Panc1 (cell line): ENCODE measurements at regions not wholly inside any gene's neighbourhood (a gene's known extent, or its start where the extent isn't known, plus 50 kb on each side); places are given as distances from the start of the nearest gene placed in this dataset.

Experiments used
- ATAC-seq: fragments of 200-7000 bp; cut with Tn5 transposase; 2 replicates; pipeline ENCODE4 v1.9.1; 2020; ENCODE audit warnings: mild to moderate bottlenecking, moderate library complexity
- BruUV-seq: library from RNA; stranded (reverse); fragments of 400-500 nt; replicated peaks from 2 replicates; lab custom pipeline; 2021; lab: Mats Ljungman, UMichigan
- CTCF ChIA-PET: fragments of 300-600 bp; sonication (Branson Sonifier 250); formaldehyde crosslinking; loops from one replicate; lab custom pipeline; 2022; ENCODE audit warnings: antibody characterized with exemption; lab: Charles Lee
- POLR2A ChIA-PET: fragments of 300-600 bp; sonication (Branson Sonifier 250); formaldehyde crosslinking; loops from one replicate; lab custom pipeline; 2022; ENCODE audit warnings: antibody characterized with exemption; lab: Charles Lee
- DNase-seq: peaks from one replicate; pipeline ENCODE4 v3.0.0-alpha.2; 2010; ENCODE audit warnings: low read depth, low spot score
- H3K27ac ChIP-seq: 2 replicates; pipeline ENCODE4 v1.5.1; 2011; ENCODE audit warnings: mild to moderate bottlenecking, low read length, inconsistent platforms
- H3K27me3 ChIP-seq: fragments of 200-500 bp; sonication (Bioruptor generic); 2 replicates; pipeline ENCODE4 v1.6.0; 2014; ENCODE audit warnings: low read length, inconsistent platforms; ENCODE audit not compliant: control insufficient read depth, insufficient read depth
- H3K36me3 ChIP-seq: fragments of 200-500 bp; sonication (Bioruptor generic); 2 replicates; pipeline ENCODE4 v1.5.1; 2014; ENCODE audit warnings: inconsistent platforms, mild to moderate bottlenecking, low read length, moderate library complexity; ENCODE audit not compliant: control insufficient read depth, insufficient read depth
- H3K4me1 ChIP-seq: 2 replicates; pipeline ENCODE4 v1.5.1; 2011; ENCODE audit warnings: inconsistent platforms, mild to moderate bottlenecking, low read length, moderate library complexity; ENCODE audit not compliant: control insufficient read depth, insufficient read depth
- H3K4me3 ChIP-seq, 2 experiments: 2 replicates each; pipeline ENCODE4 v1.5.1; 2011 to 2012; ENCODE audit warnings: low read depth in 2 of 2, low read length in 2 of 2, mild to moderate bottlenecking in 2 of 2, inconsistent platforms in 1 of 2, moderate library complexity in 1 of 2
- H3K9me3 ChIP-seq: fragments of 200-500 bp; sonication (Bioruptor generic); 2 replicates; pipeline ENCODE4 v1.5.1; 2014; ENCODE audit warnings: low read depth, mild to moderate bottlenecking, inconsistent platforms, low read length, moderate library complexity; ENCODE audit not compliant: control insufficient read depth, insufficient read depth
- POLR2AphosphoS5 ChIP-seq: IDR thresholded peaks from 2 replicates; pipeline ENCODE4 v1.6.1; 2012; ENCODE audit warnings: mild to moderate bottlenecking, low read depth, low read length, moderate library complexity
- SIN3A ChIP-seq: IDR thresholded peaks from 2 replicates; pipeline ENCODE4 v1.6.1; 2012; ENCODE audit warnings: low read depth, mild to moderate bottlenecking, low read length, moderate library complexity, borderline replicate concordance; ENCODE audit not compliant: insufficient read depth
- TCF7L2 ChIP-seq: IDR thresholded peaks from 2 replicates; pipeline ENCODE4 v1.6.1; 2011; ENCODE audit warnings: mild to moderate bottlenecking, low read depth, low read length, inconsistent platforms
- in situ Hi-C: cut with HindIII; loops from 2 replicates; pipeline ENCODE4 v1.10.0; 2016; ENCODE audit warnings: low sequenced_read_pairs, low pct_unique_long_range_greater_than_20kb
- intact Hi-C: fragments of 100-400 bp; cut with micrococcal nuclease; formaldehyde crosslinking; loops from one replicate; pipeline ENCODE4 v1.10.0; 2022; ENCODE audit not compliant: unreplicated experiment
- TF ChIP-seq, protein P1 (sequence below): fragments of 450-650 bp; IDR thresholded peaks from 2 replicates; pipeline ENCODE4 v1.5.1; 2017; ENCODE audit warnings: mild to moderate bottlenecking
- TF ChIP-seq, protein P2 (sequence below), 2 experiments: IDR thresholded peaks; 2 replicates each; pipeline ENCODE4 v1.6.1; 2011 to 2012; ENCODE audit warnings: low read depth in 2 of 2, control low read depth in 1 of 2, low read length in 1 of 2, mild to moderate bottlenecking in 1 of 2, moderate library complexity in 1 of 2; ENCODE audit not compliant: insufficient read depth in 1 of 2

DNA sequence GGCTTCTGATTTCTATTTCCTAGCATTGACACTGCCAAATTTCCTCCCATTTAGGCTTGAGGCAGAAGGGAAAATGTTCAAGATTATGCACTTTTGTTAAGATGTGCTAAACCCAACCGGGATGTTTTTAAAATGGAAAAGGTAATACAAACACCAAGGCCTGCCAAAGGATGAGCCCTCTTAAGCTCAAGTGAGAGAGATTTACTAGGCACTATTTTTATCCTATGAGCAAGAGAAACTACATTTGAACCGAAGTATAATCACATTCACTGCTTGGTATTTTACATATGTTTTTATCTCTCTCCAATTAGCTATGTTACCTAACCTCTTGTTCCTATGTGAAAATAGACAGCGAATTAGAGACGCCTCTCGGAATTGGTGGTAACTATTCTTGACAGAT, 295.8 kb downstream of the GABRB3 start:
- intact Hi-C loops, result no loop called here
- H3K27ac ChIP-seq, result no peak overlapping the region
- no peak for TF ChIP-seq POLR2AphosphoS5
- TF ChIP-seq, protein P1, sequence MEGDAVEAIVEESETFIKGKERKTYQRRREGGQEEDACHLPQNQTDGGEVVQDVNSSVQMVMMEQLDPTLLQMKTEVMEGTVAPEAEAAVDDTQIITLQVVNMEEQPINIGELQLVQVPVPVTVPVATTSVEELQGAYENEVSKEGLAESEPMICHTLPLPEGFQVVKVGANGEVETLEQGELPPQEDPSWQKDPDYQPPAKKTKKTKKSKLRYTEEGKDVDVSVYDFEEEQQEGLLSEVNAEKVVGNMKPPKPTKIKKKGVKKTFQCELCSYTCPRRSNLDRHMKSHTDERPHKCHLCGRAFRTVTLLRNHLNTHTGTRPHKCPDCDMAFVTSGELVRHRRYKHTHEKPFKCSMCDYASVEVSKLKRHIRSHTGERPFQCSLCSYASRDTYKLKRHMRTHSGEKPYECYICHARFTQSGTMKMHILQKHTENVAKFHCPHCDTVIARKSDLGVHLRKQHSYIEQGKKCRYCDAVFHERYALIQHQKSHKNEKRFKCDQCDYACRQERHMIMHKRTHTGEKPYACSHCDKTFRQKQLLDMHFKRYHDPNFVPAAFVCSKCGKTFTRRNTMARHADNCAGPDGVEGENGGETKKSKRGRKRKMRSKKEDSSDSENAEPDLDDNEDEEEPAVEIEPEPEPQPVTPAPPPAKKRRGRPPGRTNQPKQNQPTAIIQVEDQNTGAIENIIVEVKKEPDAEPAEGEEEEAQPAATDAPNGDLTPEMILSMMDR, result no peak
- TF ChIP-seq, protein P2, sequence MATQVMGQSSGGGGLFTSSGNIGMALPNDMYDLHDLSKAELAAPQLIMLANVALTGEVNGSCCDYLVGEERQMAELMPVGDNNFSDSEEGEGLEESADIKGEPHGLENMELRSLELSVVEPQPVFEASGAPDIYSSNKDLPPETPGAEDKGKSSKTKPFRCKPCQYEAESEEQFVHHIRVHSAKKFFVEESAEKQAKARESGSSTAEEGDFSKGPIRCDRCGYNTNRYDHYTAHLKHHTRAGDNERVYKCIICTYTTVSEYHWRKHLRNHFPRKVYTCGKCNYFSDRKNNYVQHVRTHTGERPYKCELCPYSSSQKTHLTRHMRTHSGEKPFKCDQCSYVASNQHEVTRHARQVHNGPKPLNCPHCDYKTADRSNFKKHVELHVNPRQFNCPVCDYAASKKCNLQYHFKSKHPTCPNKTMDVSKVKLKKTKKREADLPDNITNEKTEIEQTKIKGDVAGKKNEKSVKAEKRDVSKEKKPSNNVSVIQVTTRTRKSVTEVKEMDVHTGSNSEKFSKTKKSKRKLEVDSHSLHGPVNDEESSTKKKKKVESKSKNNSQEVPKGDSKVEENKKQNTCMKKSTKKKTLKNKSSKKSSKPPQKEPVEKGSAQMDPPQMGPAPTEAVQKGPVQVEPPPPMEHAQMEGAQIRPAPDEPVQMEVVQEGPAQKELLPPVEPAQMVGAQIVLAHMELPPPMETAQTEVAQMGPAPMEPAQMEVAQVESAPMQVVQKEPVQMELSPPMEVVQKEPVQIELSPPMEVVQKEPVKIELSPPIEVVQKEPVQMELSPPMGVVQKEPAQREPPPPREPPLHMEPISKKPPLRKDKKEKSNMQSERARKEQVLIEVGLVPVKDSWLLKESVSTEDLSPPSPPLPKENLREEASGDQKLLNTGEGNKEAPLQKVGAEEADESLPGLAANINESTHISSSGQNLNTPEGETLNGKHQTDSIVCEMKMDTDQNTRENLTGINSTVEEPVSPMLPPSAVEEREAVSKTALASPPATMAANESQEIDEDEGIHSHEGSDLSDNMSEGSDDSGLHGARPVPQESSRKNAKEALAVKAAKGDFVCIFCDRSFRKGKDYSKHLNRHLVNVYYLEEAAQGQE (IDR thresholded peaks at IDR 0.05; ENCODE audit: insufficient read depth in 1 of 2, low read depth in 2 of 2, low read length in 1 of 2), result no peak
- no peak for TF ChIP-seq SIN3A
- no peak for TF ChIP-seq TCF7L2
- BruUV-seq, result no TSS peak
- in situ Hi-C loops, result no loop called here
- no peaks in the 10 kb centered on the region for H3K9me3 ChIP-seq
- CTCF ChIA-PET, result no interaction called here
- no peaks in the 10 kb centered on the region for H3K27me3 ChIP-seq
- no peaks in the 10 kb centered on the region for H3K4me1 ChIP-seq
- DNase-seq (no peak), ATAC-seq (no peak)
- POLR2A ChIA-PET, result no interaction called here
- H3K36me3 ChIP-seq, result no peaks in the 10 kb centered on the region
- no peak overlapping the region for H3K4me3 ChIP-seq

DNA sequence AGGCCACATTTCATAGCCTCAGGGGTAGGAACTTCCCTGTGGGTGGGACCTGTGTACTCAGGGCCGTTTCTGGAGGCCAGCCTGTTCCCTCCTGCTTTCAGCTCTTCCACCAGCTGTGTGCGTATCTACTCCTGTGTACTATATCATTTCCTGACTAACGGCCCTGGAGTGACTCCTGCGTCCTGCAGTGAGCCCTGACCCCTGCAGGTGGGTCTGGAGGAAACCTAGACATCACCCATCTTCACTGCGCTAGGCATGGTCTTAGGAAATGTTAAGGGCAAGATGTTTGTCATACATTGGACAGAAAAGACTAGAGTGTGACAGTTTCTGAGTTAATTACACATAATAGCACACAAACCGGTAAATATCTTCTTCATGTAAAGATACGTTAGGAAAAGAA, 297.3 kb downstream of the GABRB3 start:
- no peaks in the 10 kb centered on the region for H3K4me1 ChIP-seq
- H3K9me3 ChIP-seq, result no peaks in the 10 kb centered on the region
- no TSS peak for BruUV-seq
- ChIA-PET POLR2A (no interaction called here), CTCF (no interaction called here)
- ATAC-seq (no peak), DNase-seq (no peak)
- intact Hi-C loops, result no loop called here
- H3K4me3 ChIP-seq, result no peak overlapping the region
- TF ChIP-seq POLR2AphosphoS5 (no peak), SIN3A (no peak), TCF7L2 (no peak)
- TF ChIP-seq, protein P2 (IDR thresholded peaks at IDR 0.05; ENCODE audit: insufficient read depth in 1 of 2, low read depth in 2 of 2, low read length in 1 of 2), result no peak
- TF ChIP-seq, protein P1, result no peak
- no peak overlapping the region for H3K27ac ChIP-seq
- no peaks in the 10 kb centered on the region for H3K27me3 ChIP-seq
- H3K36me3 ChIP-seq, result no peaks in the 10 kb centered on the region
- in situ Hi-C loops, result no loop called here
